GM06990 (cell line): ENCODE measurements at regions not wholly inside any gene's neighbourhood (a gene's known extent, or its start where the extent isn't known, plus 50 kb on each side); places are given as distances from the start of the nearest gene placed in this dataset.

Experiments used
- DNase-seq: peaks from one replicate; pipeline ENCODE4 v3.0.0-alpha.2; 2011; ENCODE audit not compliant: insufficient read length; ENCODE audit errors: extremely low read depth
- H3K27me3 ChIP-seq: replicated peaks from 2 replicates; pipeline ENCODE4 v1.6.0; 2011; ENCODE audit warnings: low read length; ENCODE audit not compliant: control insufficient read depth, insufficient read depth
- H3K36me3 ChIP-seq: 2 replicates; pipeline ENCODE4 v1.5.1; 2011; ENCODE audit warnings: low read length; ENCODE audit not compliant: control insufficient read depth, insufficient read depth
- H3K4me3 ChIP-seq: replicated peaks from 2 replicates; pipeline ENCODE4 v1.5.1; 2011; ENCODE audit warnings: low read depth, mild to moderate bottlenecking, control low read depth, low read length
- CTCF ChIP-seq: IDR thresholded peaks from 2 replicates; pipeline ENCODE4 v1.5.1; 2011; ENCODE audit warnings: low read length, control low read depth, mild to moderate bottlenecking, inconsistent platforms; ENCODE audit not compliant: insufficient read depth, poor library complexity, severe bottlenecking

- Histone ChIP-seq H3K4me3 (no peak overlapping the region), H3K36me3 (no peaks in the 10 kb centered on the region), H3K27me3 (peaks cover 3% of the 10 kb centered on the region; the same call in 1 of the 2 replicates)
- TF ChIP-seq CTCF = no peak
- DNase-seq = no peak
Measured at GRCh38 chr17:5669191-5669590, 84.9 kb upstream of the NLRP1 start.

- no peak for TF ChIP-seq CTCF
- H3K4me3 ChIP-seq = no peak overlapping the region
- peaks cover 3% of the 10 kb centered on the region; the same call in 1 of the 2 replicates for H3K27me3 ChIP-seq
- DNase-seq = no peak
- H3K36me3 ChIP-seq = no peaks in the 10 kb centered on the region
Measured at GRCh38 chr17:5672141-5672540, 87.8 kb upstream of the NLRP1 start.

- DNase-seq = no peak
- peaks cover 3% of the 10 kb centered on the region; the same call in 1 of the 2 replicates for H3K27me3 ChIP-seq
- no peak for TF ChIP-seq CTCF
- H3K36me3 ChIP-seq = no peaks in the 10 kb centered on the region
- no peak overlapping the region for H3K4me3 ChIP-seq
Measured at GRCh38 chr17:5672815-5673430, 88.6 kb upstream of the NLRP1 start.

- TF ChIP-seq CTCF = no peak
- no peak for DNase-seq
- no peak overlapping the region for H3K4me3 ChIP-seq
- no peaks in the 10 kb centered on the region for H3K36me3 ChIP-seq
- no peaks in the 10 kb centered on the region; the same call in 1 of the 2 replicates for H3K27me3 ChIP-seq
Measured at GRCh38 chr17:5675625-5676421, 91.5 kb upstream of the NLRP1 start.

GRCh38 chr17:5677620-5678019 lies 93.3 kb upstream of the NLRP1 start:
- Histone ChIP-seq H3K4me3 (no peak overlapping the region), H3K36me3 (no peaks in the 10 kb centered on the region), H3K27me3 (no peaks in the 10 kb centered on the region; the same call in 1 of the 2 replicates)
- no peak for TF ChIP-seq CTCF
- DNase-seq = no peak
